ENCODE measurements at regions not wholly inside any gene's neighbourhood (a gene's known extent, or its start where the extent isn't known, plus 50 kb on each side); places are given as distances from the start of the nearest gene placed in this dataset.

DNA sequence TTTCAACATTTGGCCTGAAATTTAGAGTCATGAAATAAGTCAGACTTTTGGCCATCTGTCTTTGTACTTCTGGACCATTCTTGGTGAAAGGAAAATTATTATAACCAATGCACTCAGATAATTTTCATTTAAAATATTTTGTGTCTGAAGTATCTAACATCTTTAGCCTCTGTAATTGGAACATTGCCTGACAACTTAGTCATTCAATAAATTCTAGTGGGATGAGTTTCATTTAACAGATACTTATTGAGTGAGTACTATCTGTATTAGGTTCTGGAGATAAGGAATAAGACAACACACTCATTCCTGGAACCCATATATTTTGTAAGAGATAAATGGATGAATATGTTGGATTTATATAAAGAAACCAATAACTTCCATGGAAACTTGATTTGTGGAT lies 536.0 kb downstream of the BCKDHB start:
- Histone ChIP-seq H3K36me3 (no peaks in the 10 kb centered on the region), H3K4me1 (ENCODE audit: control insufficient read depth in 1 of 2, insufficient read depth in 1 of 2, low read depth in 1 of 2, low read length in 1 of 2) (no peaks in the 10 kb centered on the region), H3K4me3 (ENCODE audit: low read depth in 1 of 2, low read length in 1 of 2) (no peak overlapping the region), H3K27me3 (no peaks in the 10 kb centered on the region), H3K9me3 (no peaks in the 10 kb centered on the region), H3K27ac (no peak overlapping the region)
- TF ChIP-seq, protein P1, sequence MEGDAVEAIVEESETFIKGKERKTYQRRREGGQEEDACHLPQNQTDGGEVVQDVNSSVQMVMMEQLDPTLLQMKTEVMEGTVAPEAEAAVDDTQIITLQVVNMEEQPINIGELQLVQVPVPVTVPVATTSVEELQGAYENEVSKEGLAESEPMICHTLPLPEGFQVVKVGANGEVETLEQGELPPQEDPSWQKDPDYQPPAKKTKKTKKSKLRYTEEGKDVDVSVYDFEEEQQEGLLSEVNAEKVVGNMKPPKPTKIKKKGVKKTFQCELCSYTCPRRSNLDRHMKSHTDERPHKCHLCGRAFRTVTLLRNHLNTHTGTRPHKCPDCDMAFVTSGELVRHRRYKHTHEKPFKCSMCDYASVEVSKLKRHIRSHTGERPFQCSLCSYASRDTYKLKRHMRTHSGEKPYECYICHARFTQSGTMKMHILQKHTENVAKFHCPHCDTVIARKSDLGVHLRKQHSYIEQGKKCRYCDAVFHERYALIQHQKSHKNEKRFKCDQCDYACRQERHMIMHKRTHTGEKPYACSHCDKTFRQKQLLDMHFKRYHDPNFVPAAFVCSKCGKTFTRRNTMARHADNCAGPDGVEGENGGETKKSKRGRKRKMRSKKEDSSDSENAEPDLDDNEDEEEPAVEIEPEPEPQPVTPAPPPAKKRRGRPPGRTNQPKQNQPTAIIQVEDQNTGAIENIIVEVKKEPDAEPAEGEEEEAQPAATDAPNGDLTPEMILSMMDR (IDR thresholded peaks at IDR 0.05) = no peak

DNA sequence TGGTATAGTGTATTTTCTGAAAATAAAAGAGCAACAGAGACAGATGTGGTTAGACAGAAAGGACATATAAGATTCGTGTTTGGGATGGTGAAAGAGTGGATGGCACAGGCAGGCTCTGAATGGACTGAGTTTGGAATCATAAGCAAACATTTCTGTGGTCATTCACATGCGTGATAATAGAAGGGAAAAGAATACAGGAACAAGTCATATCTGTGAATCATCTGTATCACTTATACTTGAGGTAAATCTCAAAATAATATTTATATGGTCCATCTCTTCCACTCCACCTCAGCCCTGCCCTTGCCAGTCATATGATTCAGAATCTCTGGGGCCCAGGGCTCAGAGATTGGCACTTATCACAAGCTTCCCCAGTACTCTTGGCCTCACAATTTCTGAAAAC lies 535.1 kb downstream of the BCKDHB start:
- H3K27me3 ChIP-seq = no peaks in the 10 kb centered on the region
- H3K27ac ChIP-seq = no peak overlapping the region
- no peaks in the 10 kb centered on the region for H3K36me3 ChIP-seq
- TF ChIP-seq, protein P1 (IDR thresholded peaks at IDR 0.05) = no peak
- H3K9me3 ChIP-seq = no peaks in the 10 kb centered on the region
- H3K4me3 ChIP-seq (ENCODE audit: low read depth in 1 of 2, low read length in 1 of 2) = no peak overlapping the region
- H3K4me1 ChIP-seq (ENCODE audit: control insufficient read depth in 1 of 2, insufficient read depth in 1 of 2, low read depth in 1 of 2, low read length in 1 of 2) = no peaks in the 10 kb centered on the region

DNA sequence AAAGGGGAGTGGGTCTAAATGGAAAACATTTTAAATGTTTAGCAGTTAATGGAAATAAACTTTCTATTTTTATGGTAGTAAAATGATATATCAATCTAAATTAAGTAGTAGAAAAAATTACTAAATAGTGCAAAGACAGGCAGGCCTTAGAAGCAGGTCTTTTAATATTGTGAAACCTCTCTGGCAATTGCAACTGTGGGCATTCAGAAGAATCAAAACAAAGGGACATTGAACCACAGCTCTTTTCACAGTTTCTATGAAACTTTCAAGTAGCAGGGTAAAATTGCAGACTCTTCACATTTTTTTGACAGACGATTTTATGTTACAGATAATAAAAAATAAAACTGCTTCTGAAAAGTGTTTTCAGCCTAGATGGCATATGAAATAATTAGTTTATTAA lies 533.7 kb downstream of the BCKDHB start:
- no peaks in the 10 kb centered on the region for H3K9me3 ChIP-seq
- no peaks in the 10 kb centered on the region for H3K4me1 ChIP-seq (ENCODE audit: control insufficient read depth in 1 of 2, insufficient read depth in 1 of 2, low read depth in 1 of 2, low read length in 1 of 2)
- H3K27ac ChIP-seq = no peak overlapping the region
- H3K36me3 ChIP-seq = no peaks in the 10 kb centered on the region
- TF ChIP-seq, protein P1 (IDR thresholded peaks at IDR 0.05) = no peak
- H3K27me3 ChIP-seq = no peaks in the 10 kb centered on the region
- no peak overlapping the region for H3K4me3 ChIP-seq (ENCODE audit: low read depth in 1 of 2, low read length in 1 of 2)

DNA sequence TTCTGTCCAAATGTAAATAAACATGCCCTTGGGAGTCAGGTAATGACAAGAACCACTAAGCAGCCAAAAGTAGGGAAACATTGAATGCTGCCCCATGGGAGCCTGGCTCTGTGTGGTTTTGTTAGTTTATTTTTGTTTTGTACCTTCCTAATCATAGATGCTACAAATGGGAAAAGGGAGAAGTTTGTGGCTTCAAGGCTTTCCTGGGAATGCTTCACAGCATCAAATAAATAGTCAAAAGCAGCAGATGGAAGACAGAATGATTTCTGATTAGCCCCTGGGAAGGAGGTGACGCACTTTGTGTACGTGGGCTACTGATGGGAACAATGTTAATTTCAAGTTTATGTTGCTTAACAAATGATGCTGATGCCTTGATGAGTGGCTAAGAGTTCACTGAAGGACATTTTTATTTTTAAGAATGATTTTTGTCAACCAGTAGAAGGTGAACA lies 532.7 kb downstream of the BCKDHB start:
- Histone ChIP-seq H3K4me3 (ENCODE audit: low read depth in 1 of 2, low read length in 1 of 2) (no peak overlapping the region), H3K27me3 (no peaks in the 10 kb centered on the region), H3K36me3 (no peaks in the 10 kb centered on the region), H3K4me1 (ENCODE audit: control insufficient read depth in 1 of 2, insufficient read depth in 1 of 2, low read depth in 1 of 2, low read length in 1 of 2) (no peaks in the 10 kb centered on the region), H3K9me3 (no peaks in the 10 kb centered on the region), H3K27ac (no peak overlapping the region)
- TF ChIP-seq, protein P1 (IDR thresholded peaks at IDR 0.05) = no peak

DNA sequence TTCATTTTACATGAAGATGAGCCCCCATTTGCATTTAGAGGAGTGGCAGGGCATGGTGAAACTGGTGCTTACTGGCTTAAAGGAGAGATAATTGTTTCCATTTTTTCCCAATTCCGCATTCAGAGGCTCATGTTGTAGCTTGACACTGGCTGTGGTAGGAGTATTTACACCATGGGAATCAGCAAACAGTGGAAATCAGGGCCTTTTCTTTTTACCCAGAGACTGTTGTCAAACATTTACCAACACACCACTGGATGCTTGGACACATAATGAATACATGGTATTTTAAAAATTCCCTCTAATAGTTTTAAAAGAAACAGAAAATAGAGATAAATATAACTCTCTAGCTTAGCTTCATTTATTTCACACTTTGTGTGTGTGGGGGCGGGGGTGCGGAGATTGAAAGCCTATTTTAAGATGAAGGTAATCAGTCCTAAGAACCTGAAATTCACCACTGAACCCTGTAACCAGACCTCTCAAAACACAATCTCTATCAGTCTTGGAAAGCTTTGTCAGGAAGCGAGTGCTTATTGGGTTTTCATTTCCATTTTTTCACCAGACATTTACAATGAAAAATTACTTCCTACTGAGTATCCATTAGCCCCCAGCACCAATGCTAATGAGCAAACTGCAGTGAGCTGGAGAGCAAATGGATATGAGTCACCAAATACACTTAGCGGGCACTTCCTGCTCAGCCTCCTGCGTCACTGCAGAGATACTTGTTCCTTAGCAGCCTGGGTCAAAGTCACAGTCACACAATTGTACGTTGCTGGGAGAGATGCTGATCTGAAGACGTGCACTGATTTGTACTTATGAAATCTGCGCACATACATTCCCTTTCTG lies 532.0 kb downstream of the BCKDHB start:
- Histone ChIP-seq H3K4me1 (ENCODE audit: control insufficient read depth in 1 of 2, insufficient read depth in 1 of 2, low read depth in 1 of 2, low read length in 1 of 2) (no peaks in the 10 kb centered on the region), H3K9me3 (no peaks in the 10 kb centered on the region), H3K27me3 (no peaks in the 10 kb centered on the region), H3K36me3 (no peaks in the 10 kb centered on the region), H3K4me3 (ENCODE audit: low read depth in 1 of 2, low read length in 1 of 2) (no peak overlapping the region), H3K27ac (no peak overlapping the region)
- TF ChIP-seq, protein P1 (IDR thresholded peaks at IDR 0.05) = no peak

All from neutrophil (primary cell).